ENCODE measurements at regions not wholly inside any gene's neighbourhood (a gene's known extent, or its start where the extent isn't known, plus 50 kb on each side); places are given as distances from the start of the nearest gene placed in this dataset.

DNA sequence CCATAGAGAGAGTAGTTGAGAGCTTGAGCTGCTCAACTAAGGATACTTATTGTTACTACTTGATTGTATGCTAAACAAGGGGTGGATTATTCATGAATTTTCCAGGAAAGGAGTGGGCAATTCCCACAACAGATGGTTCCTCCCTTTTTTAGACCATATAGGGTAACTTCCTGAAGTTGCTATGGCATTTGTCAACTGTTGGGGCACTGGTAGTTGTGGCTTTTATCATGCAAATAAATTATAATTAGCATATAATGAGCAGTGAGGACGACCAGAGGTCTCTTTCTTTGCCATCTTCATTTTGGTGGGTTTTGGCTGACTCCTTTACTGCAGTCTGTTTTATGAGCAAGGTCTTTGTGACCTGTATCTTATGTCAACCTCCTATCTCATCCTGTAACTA lies 1403.5 kb upstream of the PABPC4L start:
- ChIA-PET POLR2A (no interaction called here), CTCF (no interaction called here)
- H3K4me1 Mint-ChIP-seq: no peaks in the 10 kb centered on the region
- no peak overlapping the region for H3K4me3 Mint-ChIP-seq
- H3K27ac Mint-ChIP-seq: no peak overlapping the region
- H3K9me3 Mint-ChIP-seq: no peaks in the 10 kb centered on the region
- DNase-seq: no peak
- no peaks in the 10 kb centered on the region for H3K36me3 Mint-ChIP-seq (ENCODE audit: low read depth)
- H3K27me3 Mint-ChIP-seq: no peaks in the 10 kb centered on the region

DNA sequence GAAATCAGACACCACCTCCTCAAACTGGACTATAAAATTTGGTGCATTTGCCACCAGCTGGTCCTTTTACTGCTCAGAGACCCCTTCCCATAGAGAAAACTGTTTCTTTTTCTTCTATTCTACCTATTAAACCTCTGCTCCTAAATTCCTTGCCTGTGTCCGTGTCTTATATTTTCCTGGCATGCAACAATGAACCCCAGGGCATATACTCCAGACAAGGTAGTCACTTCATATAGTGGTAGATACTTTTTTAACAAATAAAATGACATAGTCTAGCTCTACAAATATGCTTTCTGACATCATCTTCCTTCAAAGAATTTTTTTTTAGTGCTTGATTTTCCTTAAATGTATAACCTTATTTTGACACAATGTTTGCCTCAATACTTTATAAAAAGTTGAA lies 1402.9 kb upstream of the PABPC4L start:
- DNase-seq: no peak
- Mint-ChIP-seq H3K4me3 (no peak overlapping the region), H3K9me3 (peaks cover under 1% of the 10 kb centered on the region), H3K27me3 (no peaks in the 10 kb centered on the region), H3K36me3 (ENCODE audit: low read depth) (no peaks in the 10 kb centered on the region), H3K27ac (no peak overlapping the region), H3K4me1 (no peaks in the 10 kb centered on the region)
- POLR2A ChIA-PET: no interaction called here
- CTCF ChIA-PET: no interaction called here

DNA sequence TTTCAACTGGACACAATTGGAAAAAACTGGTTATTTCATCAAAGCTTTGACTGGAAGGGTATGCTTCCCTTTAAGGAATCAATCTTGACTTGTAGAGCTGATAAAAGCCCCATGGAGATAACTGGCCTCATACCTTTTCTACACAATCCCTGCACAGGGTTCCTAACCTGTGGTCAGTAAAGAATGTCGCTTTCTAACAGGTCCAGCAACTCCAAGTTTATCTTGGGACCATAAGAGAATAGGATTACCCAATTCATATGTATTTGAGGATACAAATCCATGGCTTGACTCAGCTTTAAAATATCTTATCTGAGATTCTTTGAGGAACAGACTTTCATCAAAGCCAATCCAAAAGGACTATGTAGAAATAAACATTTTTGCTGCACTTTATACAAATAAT lies 1399.8 kb upstream of the PABPC4L start:
- DNase-seq: no peak
- CTCF ChIA-PET: no interaction called here
- no peaks in the 10 kb centered on the region for H3K4me1 Mint-ChIP-seq
- POLR2A ChIA-PET: interaction anchor here (0.6 kb wide), 1 partner anchor 110 kb away, joined by 4 read pairs; no protein-coding TSS in a partner anchor
- H3K27me3 Mint-ChIP-seq: no peaks in the 10 kb centered on the region
- H3K4me3 Mint-ChIP-seq: no peak overlapping the region
- peaks cover 12% of the 10 kb centered on the region for H3K9me3 Mint-ChIP-seq
- H3K27ac Mint-ChIP-seq: no peak overlapping the region
- H3K36me3 Mint-ChIP-seq (ENCODE audit: low read depth): no peaks in the 10 kb centered on the region

DNA sequence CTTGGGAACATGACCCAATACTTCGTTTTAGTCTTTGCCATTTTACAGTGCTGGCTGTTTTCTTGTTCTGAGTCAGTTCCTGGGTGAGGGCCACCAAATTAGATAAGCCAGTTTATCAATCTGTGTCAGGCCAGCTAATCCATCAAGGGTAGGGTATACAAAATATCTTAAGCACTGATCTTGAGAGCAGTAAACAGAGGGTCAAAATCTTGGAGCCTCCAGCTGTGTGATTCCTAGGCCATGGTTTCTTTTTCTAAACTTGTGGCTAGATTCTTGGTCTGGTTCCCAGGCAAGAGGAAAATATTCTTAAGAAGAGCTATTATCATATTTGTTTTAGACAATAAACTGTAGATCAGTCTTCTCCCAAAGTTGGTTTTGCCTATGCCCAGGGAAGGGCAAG lies 1396.6 kb upstream of the PABPC4L start:
- no peaks in the 10 kb centered on the region for H3K27me3 Mint-ChIP-seq
- no peak overlapping the region for H3K27ac Mint-ChIP-seq
- H3K9me3 Mint-ChIP-seq: peaks cover 20% of the 10 kb centered on the region
- no peak for DNase-seq
- ChIA-PET CTCF (no interaction called here), POLR2A (no interaction called here)
- H3K4me3 Mint-ChIP-seq: no peak overlapping the region
- H3K36me3 Mint-ChIP-seq (ENCODE audit: low read depth): no peaks in the 10 kb centered on the region
- no peaks in the 10 kb centered on the region for H3K4me1 Mint-ChIP-seq

DNA sequence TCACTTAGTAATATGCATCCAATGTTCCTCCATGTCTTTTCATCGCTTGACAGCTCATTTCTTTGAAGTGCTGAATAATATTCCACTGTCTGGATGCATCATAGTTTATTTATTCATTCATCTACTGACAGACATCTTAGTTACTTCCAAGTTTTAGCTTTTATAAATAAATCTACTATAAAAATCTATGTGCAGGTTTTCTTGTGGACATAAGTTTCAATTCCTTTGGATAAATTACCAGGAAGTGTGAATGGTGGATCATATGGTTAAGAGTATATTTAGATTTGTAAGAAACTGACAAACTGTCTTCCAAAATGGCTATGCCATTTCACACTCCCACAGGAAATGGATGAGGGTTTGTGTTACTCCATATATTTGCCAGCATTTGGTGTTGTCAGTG lies 1392.9 kb upstream of the PABPC4L start:
- ChIA-PET CTCF (no interaction called here), POLR2A (no interaction called here)
- Mint-ChIP-seq H3K9me3 (peaks cover 24% of the 10 kb centered on the region), H3K4me3 (no peak overlapping the region), H3K27me3 (no peaks in the 10 kb centered on the region), H3K27ac (no peak overlapping the region), H3K36me3 (ENCODE audit: low read depth) (no peaks in the 10 kb centered on the region), H3K4me1 (no peaks in the 10 kb centered on the region)
- DNase-seq: no peak

DNA sequence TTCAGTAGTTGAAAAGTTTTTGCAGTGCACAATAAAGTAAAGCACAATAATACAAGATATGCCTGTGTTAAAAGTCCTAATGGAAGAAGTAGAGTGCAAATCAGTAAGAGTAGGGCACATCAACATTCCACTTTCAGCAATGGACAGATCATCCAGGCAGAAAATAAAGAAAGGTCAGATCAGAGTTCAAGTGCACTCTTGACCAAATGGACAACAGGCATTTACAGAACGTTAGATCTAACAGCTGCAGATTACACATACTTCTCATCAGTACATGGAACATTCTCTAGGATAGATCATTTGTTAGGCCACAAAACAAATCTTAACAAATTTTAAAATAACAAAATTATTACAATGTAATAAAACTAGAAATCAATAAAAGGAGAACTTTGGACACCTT lies 1373.5 kb upstream of the PABPC4L start:
- H3K4me3 Mint-ChIP-seq: no peak overlapping the region
- ChIA-PET CTCF (no interaction called here), POLR2A (no interaction called here)
- H3K27me3 Mint-ChIP-seq: no peaks in the 10 kb centered on the region
- no peak overlapping the region for H3K27ac Mint-ChIP-seq
- no peaks in the 10 kb centered on the region for H3K4me1 Mint-ChIP-seq
- no peak for DNase-seq
- H3K9me3 Mint-ChIP-seq: peaks cover 2% of the 10 kb centered on the region
- no peaks in the 10 kb centered on the region for H3K36me3 Mint-ChIP-seq (ENCODE audit: low read depth)

DNA sequence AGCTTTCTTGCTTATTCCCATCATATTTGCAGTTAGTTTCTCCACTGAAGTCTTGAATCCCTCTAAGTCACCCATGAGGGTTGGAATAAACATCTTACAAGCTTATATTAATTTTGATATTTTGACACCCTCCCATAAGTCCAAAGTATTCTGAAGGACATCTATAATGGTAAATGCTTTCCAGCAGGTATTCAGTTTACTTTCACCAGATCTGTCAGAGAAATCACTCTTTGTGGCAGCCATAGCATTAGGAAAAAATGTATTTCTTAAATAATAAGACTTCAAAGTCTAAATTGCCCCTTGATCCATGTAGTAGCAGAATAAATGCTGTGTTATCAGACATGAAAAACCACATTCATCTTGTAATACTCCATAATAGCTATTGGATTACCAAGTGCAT lies 1371.7 kb upstream of the PABPC4L start:
- DNase-seq: no peak
- no peak overlapping the region for H3K4me3 Mint-ChIP-seq
- H3K36me3 Mint-ChIP-seq (ENCODE audit: low read depth): no peaks in the 10 kb centered on the region
- POLR2A ChIA-PET: no interaction called here
- no peak overlapping the region for H3K27ac Mint-ChIP-seq
- H3K27me3 Mint-ChIP-seq: no peaks in the 10 kb centered on the region
- H3K9me3 Mint-ChIP-seq: peaks cover 2% of the 10 kb centered on the region
- CTCF ChIA-PET: no interaction called here
- H3K4me1 Mint-ChIP-seq: no peaks in the 10 kb centered on the region

- ChIA-PET CTCF (no interaction called here), POLR2A (no interaction called here)
- Mint-ChIP-seq H3K36me3 (ENCODE audit: low read depth) (no peaks in the 10 kb centered on the region), H3K9me3 (no peaks in the 10 kb centered on the region), H3K4me3 (no peak overlapping the region), H3K27ac (no peak overlapping the region), H3K27me3 (no peaks in the 10 kb centered on the region), H3K4me1 (no peaks in the 10 kb centered on the region)
- DNase-seq: no peak
These were observed 1362.5 kb upstream of the PABPC4L start for GRCh38 chr4:135564090-135564489.

DNA sequence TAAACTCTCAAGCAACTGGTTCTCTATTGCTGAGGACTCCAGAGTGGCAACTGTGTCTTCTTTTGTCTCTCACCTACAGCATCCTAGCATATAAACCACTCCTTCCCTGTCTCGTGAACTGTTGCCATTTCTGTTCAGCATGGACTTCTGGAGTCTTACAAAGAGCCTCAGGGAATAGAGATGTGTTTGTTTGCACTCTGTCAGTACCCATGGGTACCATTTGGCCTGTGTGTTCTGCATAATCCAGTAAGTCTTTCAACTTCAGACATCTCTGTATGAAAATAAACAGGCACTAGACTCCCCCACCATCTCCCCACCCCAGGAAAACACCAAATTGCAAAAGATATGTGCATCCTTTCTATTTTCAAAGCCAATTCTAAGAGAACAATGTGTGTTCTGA lies 1351.6 kb upstream of the PABPC4L start:
- H3K4me1 Mint-ChIP-seq: no peaks in the 10 kb centered on the region
- POLR2A ChIA-PET: no interaction called here
- H3K27me3 Mint-ChIP-seq: no peaks in the 10 kb centered on the region
- CTCF ChIA-PET: no interaction called here
- H3K9me3 Mint-ChIP-seq: no peaks in the 10 kb centered on the region
- DNase-seq: no peak
- no peaks in the 10 kb centered on the region for H3K36me3 Mint-ChIP-seq (ENCODE audit: low read depth)
- no peak overlapping the region for H3K27ac Mint-ChIP-seq
- no peak overlapping the region for H3K4me3 Mint-ChIP-seq

DNA sequence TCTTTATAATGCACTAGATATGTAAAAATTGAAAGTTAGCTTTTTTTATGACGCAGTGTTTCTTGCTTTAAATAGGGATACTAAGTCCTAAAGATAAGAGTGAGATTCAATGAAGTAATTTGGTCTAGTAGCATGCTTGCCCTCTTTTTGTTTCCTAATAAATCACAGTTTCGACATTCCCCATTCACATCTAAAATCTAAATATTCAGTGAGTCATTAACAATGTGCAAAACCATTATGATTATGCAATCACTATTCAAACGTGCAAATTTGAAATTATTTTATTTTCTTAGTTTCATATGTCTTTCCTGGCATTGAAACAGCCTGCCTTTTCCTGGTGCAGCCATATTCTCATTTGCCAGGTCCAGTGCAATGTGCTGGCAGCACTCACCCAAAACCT lies 1350.5 kb upstream of the PABPC4L start:
- Mint-ChIP-seq H3K4me3 (no peak overlapping the region), H3K36me3 (ENCODE audit: low read depth) (no peaks in the 10 kb centered on the region), H3K27ac (no peak overlapping the region), H3K9me3 (no peaks in the 10 kb centered on the region), H3K27me3 (no peaks in the 10 kb centered on the region), H3K4me1 (no peaks in the 10 kb centered on the region)
- CTCF ChIA-PET: no interaction called here
- no peak for DNase-seq
- POLR2A ChIA-PET: no interaction called here

GRCh38 chr4:135548711-135549110 lies 1347.1 kb upstream of the PABPC4L start:
- ChIA-PET CTCF (no interaction called here), POLR2A (no interaction called here)
- H3K27me3 Mint-ChIP-seq: no peaks in the 10 kb centered on the region
- H3K36me3 Mint-ChIP-seq (ENCODE audit: low read depth): no peaks in the 10 kb centered on the region
- H3K4me1 Mint-ChIP-seq: no peaks in the 10 kb centered on the region
- no peaks in the 10 kb centered on the region for H3K9me3 Mint-ChIP-seq
- DNase-seq: no peak
- H3K27ac Mint-ChIP-seq: no peak overlapping the region
- no peak overlapping the region for H3K4me3 Mint-ChIP-seq

GRCh38 chr4:135545616-135546317 lies 1344.2 kb upstream of the PABPC4L start:
- Mint-ChIP-seq H3K27ac (no peak overlapping the region), H3K27me3 (no peaks in the 10 kb centered on the region), H3K4me1 (no peaks in the 10 kb centered on the region), H3K4me3 (no peak overlapping the region), H3K36me3 (ENCODE audit: low read depth) (no peaks in the 10 kb centered on the region), H3K9me3 (no peaks in the 10 kb centered on the region)
- CTCF ChIA-PET: no interaction called here
- POLR2A ChIA-PET: no interaction called here
- no peak for DNase-seq

GRCh38 chr4:135538698-135539097 lies 1337.1 kb upstream of the PABPC4L start:
- DNase-seq: no peak
- POLR2A ChIA-PET: no interaction called here
- no peak overlapping the region for H3K27ac Mint-ChIP-seq
- CTCF ChIA-PET: no interaction called here
- H3K36me3 Mint-ChIP-seq (ENCODE audit: low read depth): no peaks in the 10 kb centered on the region
- H3K9me3 Mint-ChIP-seq: peaks cover 3% of the 10 kb centered on the region
- no peaks in the 10 kb centered on the region for H3K4me1 Mint-ChIP-seq
- H3K4me3 Mint-ChIP-seq: no peak overlapping the region
- no peaks in the 10 kb centered on the region for H3K27me3 Mint-ChIP-seq

GRCh38 chr4:135533053-135533452 lies 1331.5 kb upstream of the PABPC4L start:
- Mint-ChIP-seq H3K4me1 (no peaks in the 10 kb centered on the region), H3K4me3 (no peak overlapping the region), H3K27ac (no peak overlapping the region), H3K27me3 (no peaks in the 10 kb centered on the region), H3K36me3 (ENCODE audit: low read depth) (no peaks in the 10 kb centered on the region), H3K9me3 (peaks cover 3% of the 10 kb centered on the region)
- DNase-seq: no peak
- ChIA-PET POLR2A (no interaction called here), CTCF (no interaction called here)

Measured in activated CD4-positive, alpha-beta T cell treated with anti-CD3 and anti-CD28 coated beads, Interleukin-2, amount 10 ng/mL, durations not matched to agents 7 days and 5 days (primary cell).